ENCODE measurements at regions not wholly inside any gene's neighbourhood (a gene's known extent, or its start where the extent isn't known, plus 50 kb on each side); places are given as distances from the start of the nearest gene placed in this dataset.

DNA sequence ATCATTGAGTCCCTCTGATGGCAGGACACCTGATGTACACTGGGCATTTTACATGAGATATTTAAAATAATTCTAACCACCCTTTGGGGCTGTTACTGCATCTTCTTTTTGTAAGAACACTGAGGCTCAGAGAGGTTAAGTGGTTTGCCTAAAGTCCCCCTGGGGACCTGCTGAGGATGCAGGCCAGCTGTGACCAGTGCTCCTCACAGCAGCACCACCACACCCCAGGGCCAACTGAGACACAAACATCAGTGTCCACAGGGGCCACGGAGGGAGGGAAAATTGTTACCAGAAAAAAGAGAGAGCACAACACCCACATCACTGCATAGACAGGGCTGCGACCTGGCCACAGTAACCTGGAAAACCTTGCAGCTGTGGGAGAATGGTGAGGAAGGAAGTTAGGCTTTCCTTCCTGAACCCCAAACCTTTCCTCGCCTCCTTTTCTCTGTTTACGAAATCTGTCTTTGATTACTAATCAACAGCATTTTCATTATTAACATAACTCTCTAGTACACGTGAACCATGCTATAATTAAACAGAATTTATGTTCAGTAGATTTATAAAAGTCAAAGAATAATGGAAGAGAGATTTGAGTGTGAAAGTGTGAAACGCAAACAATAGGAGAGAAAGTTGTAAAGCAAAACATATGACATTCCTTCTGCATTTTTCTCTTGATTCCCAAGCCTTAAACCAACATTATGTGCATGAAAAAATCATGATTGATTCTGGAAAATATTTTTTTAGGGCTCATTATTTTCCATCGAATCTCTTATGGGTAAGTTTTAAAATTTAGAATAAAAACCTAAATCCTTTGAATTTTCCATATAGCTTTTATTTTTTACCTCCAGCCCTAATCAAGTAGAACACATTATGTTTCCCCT lies 228.1 kb upstream of the DAPK1 start:
- H3K79me1 ChIP-seq (ENCODE audit: low read length) = no peaks in the 10 kb centered on the region
- no peak overlapping the region for H4K8ac ChIP-seq (ENCODE audit: low read depth, low read length)
- no peak overlapping the region for H3K18ac ChIP-seq (ENCODE audit: low read length)
- no peak overlapping the region for H2AK5ac ChIP-seq (ENCODE audit: low read length)
- no CpG with 5 or more reads among the region's 7 CpGs for whole genome bisulfite sequencing (ENCODE audit: extremely low coverage, insufficient coverage, insufficient read length)
- H3K14ac ChIP-seq (ENCODE audit: low read length) = no peak overlapping the region
- no peak overlapping the region for H2BK120ac ChIP-seq (ENCODE audit: insufficient read depth, low read length, poor library complexity)
- H3K4me2 ChIP-seq (ENCODE audit: low read length) = no peak overlapping the region
- peak overlapping the region; percentile 5 for H3K9ac ChIP-seq (ENCODE audit: low read length)
- H3K4ac ChIP-seq (ENCODE audit: low read depth, low read length) = no peak overlapping the region
- H2BK5ac ChIP-seq (ENCODE audit: low read depth, low read length, poor library complexity) = no peak overlapping the region
- H4K91ac ChIP-seq (ENCODE audit: low read depth, low read length) = no peak overlapping the region
- H3K27ac ChIP-seq (ENCODE audit: low read depth, low read length) = no peak overlapping the region
- no peaks in the 10 kb centered on the region for H3K27me3 ChIP-seq (ENCODE audit: insufficient read depth, low read length)
- H3K4me3 ChIP-seq (ENCODE audit: low read depth, low read length) = no peak overlapping the region
- no peaks in the 10 kb centered on the region for H3K4me1 ChIP-seq (ENCODE audit: control insufficient read depth in 1 of 2, insufficient read depth in 2 of 2, low read length in 2 of 2)
- H3K23ac ChIP-seq (ENCODE audit: low read length) = no peak overlapping the region
- H3K9me3 ChIP-seq (ENCODE audit: insufficient read depth, low read depth, low read length) = no peaks in the 10 kb centered on the region
- no peaks in the 10 kb centered on the region for H3K36me3 ChIP-seq (ENCODE audit: control insufficient read depth in 1 of 2, insufficient read depth in 2 of 2, low read length in 2 of 2)
- no peak overlapping the region for H2AFZ ChIP-seq (ENCODE audit: insufficient read depth, low read length, poor library complexity)
- H4K12ac ChIP-seq (ENCODE audit: low read depth, low read length) = no peak overlapping the region
- no peak overlapping the region for H2BK12ac ChIP-seq (ENCODE audit: low read length)
- no peak for DNase-seq
- no peaks in the 10 kb centered on the region for H3K79me2 ChIP-seq (ENCODE audit: control insufficient read depth, insufficient read depth, low read length, poor library complexity)

DNA sequence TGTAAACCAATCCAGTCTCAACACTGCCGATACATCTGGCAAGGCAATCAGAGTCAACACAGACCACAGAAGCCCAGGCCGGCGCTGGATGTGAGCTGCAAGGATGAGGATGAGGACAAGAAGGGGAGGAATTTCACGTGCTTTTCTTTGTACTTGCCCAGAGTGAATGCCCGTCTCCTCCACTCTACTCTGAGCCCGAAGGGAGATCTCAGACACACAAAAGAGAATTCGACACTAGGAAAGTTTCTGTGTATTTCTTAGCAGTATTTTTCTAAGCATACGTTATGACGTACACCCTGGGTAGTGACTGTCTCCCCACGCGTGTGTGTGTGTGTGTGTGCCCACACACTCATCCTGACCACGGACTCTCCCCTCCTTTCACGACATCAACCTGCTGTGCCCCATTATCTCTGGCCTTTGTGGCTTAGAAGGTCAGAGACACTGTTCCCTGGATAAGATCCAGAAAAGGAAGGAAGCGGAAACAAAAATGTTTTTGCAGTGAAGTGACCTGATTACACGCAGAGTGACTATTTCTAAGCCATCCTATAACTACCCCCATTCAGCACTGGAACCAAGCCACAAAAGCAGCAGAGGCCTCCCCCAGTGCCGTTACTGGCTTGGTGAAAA lies 227.3 kb upstream of the DAPK1 start:
- H2AK5ac ChIP-seq (ENCODE audit: low read length) = no peak overlapping the region
- H4K12ac ChIP-seq (ENCODE audit: low read depth, low read length) = no peak overlapping the region
- WGBS (ENCODE audit: extremely low coverage, insufficient coverage, insufficient read length) = no CpG with 5 or more reads among the region's 16 CpGs
- H3K27ac ChIP-seq (ENCODE audit: low read depth, low read length) = no peak overlapping the region
- H3K9me3 ChIP-seq (ENCODE audit: insufficient read depth, low read depth, low read length) = peaks cover 3% of the 10 kb centered on the region
- H4K8ac ChIP-seq (ENCODE audit: low read depth, low read length) = no peak overlapping the region
- H2BK12ac ChIP-seq (ENCODE audit: low read length) = no peak overlapping the region
- H3K14ac ChIP-seq (ENCODE audit: low read length) = no peak overlapping the region
- no peak for DNase-seq
- H3K4me3 ChIP-seq (ENCODE audit: low read depth, low read length) = no peak overlapping the region
- H4K91ac ChIP-seq (ENCODE audit: low read depth, low read length) = no peak overlapping the region
- H2BK120ac ChIP-seq (ENCODE audit: insufficient read depth, low read length, poor library complexity) = no peak overlapping the region
- no peak overlapping the region for H3K9ac ChIP-seq (ENCODE audit: low read length)
- no peak overlapping the region for H3K18ac ChIP-seq (ENCODE audit: low read length)
- H3K4me1 ChIP-seq (ENCODE audit: control insufficient read depth in 1 of 2, insufficient read depth in 2 of 2, low read length in 2 of 2) = no peaks in the 10 kb centered on the region
- H3K4ac ChIP-seq (ENCODE audit: low read depth, low read length) = no peak overlapping the region
- no peak overlapping the region for H3K23ac ChIP-seq (ENCODE audit: low read length)
- no peak overlapping the region for H2BK5ac ChIP-seq (ENCODE audit: low read depth, low read length, poor library complexity)
- H3K27me3 ChIP-seq (ENCODE audit: insufficient read depth, low read length) = no peaks in the 10 kb centered on the region
- H3K36me3 ChIP-seq (ENCODE audit: control insufficient read depth in 1 of 2, insufficient read depth in 2 of 2, low read length in 2 of 2) = no peaks in the 10 kb centered on the region
- no peaks in the 10 kb centered on the region for H3K79me2 ChIP-seq (ENCODE audit: control insufficient read depth, insufficient read depth, low read length, poor library complexity)
- no peak overlapping the region for H2AFZ ChIP-seq (ENCODE audit: insufficient read depth, low read length, poor library complexity)
- H3K4me2 ChIP-seq (ENCODE audit: low read length) = no peak overlapping the region
- H3K79me1 ChIP-seq (ENCODE audit: low read length) = no peaks in the 10 kb centered on the region

DNA sequence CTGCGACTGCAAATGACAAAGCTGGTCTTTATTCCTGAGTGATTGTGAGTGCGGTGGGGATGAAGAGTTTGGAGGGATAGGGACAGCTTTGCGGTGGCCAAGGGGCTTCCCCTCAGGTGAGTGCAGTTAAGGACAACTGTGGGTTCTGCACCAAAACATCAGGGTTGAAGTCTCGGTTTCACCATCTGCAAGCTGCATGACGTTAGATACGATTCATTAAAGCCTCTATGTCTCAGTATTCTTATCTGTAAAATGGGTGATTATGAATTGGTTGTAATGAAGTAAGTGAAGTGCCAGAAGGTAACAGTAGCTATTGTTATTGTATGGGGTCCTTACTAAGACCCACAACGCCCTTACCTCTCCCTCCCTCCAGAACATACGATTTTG lies 226.8 kb upstream of the DAPK1 start:
- Histone ChIP-seq H3K36me3 (ENCODE audit: control insufficient read depth in 1 of 2, insufficient read depth in 2 of 2, low read length in 2 of 2) (no peaks in the 10 kb centered on the region), H3K27me3 (ENCODE audit: insufficient read depth, low read length) (no peaks in the 10 kb centered on the region), H2AK5ac (ENCODE audit: low read length) (no peak overlapping the region), H2BK5ac (ENCODE audit: low read depth, low read length, poor library complexity) (no peak overlapping the region), H3K4me3 (ENCODE audit: low read depth, low read length) (no peak overlapping the region), H2BK12ac (ENCODE audit: low read length) (no peak overlapping the region), H3K23ac (ENCODE audit: low read length) (no peak overlapping the region), H4K91ac (ENCODE audit: low read depth, low read length) (no peak overlapping the region), H4K8ac (ENCODE audit: low read depth, low read length) (no peak overlapping the region), H3K4ac (ENCODE audit: low read depth, low read length) (no peak overlapping the region), H4K12ac (ENCODE audit: low read depth, low read length) (no peak overlapping the region), H3K79me1 (ENCODE audit: low read length) (no peaks in the 10 kb centered on the region), H3K79me2 (ENCODE audit: control insufficient read depth, insufficient read depth, low read length, poor library complexity) (no peaks in the 10 kb centered on the region), H2BK120ac (ENCODE audit: insufficient read depth, low read length, poor library complexity) (no peak overlapping the region), H2AFZ (ENCODE audit: insufficient read depth, low read length, poor library complexity) (no peak overlapping the region), H3K27ac (ENCODE audit: low read depth, low read length) (no peak overlapping the region), H3K14ac (ENCODE audit: low read length) (no peak overlapping the region), H3K18ac (ENCODE audit: low read length) (no peak overlapping the region), H3K4me2 (ENCODE audit: low read length) (no peak overlapping the region), H3K4me1 (ENCODE audit: control insufficient read depth in 1 of 2, insufficient read depth in 2 of 2, low read length in 2 of 2) (no peaks in the 10 kb centered on the region), H3K9me3 (ENCODE audit: insufficient read depth, low read depth, low read length) (peaks cover 3% of the 10 kb centered on the region), H3K9ac (ENCODE audit: low read length) (no peak overlapping the region)
- no peak for DNase-seq
- WGBS (ENCODE audit: extremely low coverage, insufficient coverage, insufficient read length) = no CpG with 5 or more reads among the region's 8 CpGs

DNA sequence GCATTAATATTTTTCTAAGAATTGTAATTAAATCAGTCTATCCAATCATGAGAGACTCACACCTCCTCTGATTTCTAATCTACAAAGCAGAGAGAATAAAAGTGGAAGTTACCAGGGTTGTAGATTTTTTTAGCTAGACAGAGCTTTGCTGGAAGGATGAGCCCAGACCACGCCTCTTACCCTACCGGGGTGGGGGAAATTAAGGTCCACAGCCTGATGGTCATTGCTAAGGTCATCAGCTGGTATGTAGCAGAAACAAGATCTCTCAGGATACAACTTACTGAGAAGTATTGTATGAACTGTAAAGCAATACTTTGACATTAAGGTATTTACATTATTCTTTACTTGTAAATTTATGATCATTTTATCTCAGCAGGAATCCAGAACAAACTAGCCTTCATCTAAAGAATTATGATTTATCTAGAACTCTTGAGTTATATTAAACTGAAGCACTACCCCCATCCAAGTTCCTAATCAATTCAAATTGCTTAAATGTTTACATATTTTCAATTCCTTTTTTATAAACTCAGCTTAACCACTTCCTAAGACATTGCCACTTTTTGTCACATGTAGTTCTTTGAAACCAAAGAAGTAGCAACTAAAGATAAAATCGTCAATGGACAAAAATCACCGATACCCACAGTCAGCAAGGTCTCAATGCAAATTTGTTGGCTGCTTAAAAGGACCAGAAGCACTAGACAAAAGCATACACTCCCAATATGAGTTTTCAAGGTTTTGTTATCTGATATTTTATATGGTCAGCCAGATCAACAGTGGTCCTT lies 225.8 kb upstream of the DAPK1 start:
- Histone ChIP-seq H3K36me3 (ENCODE audit: control insufficient read depth in 1 of 2, insufficient read depth in 2 of 2, low read length in 2 of 2) (no peaks in the 10 kb centered on the region), H3K14ac (ENCODE audit: low read length) (no peak overlapping the region)
- WGBS (ENCODE audit: extremely low coverage, insufficient coverage, insufficient read length) = no CpG with 5 or more reads among the region's 4 CpGs

More for the DNA sequence above, 225.8 kb upstream of the DAPK1 start:
- Histone ChIP-seq H2AFZ (ENCODE audit: insufficient read depth, low read length, poor library complexity) (no peak overlapping the region), H3K4me1 (ENCODE audit: control insufficient read depth in 1 of 2, insufficient read depth in 2 of 2, low read length in 2 of 2) (peaks cover 0 to 1% of the 10 kb centered on the region in 2 experiments), H3K4me2 (ENCODE audit: low read length) (no peak overlapping the region), H3K9me3 (ENCODE audit: insufficient read depth, low read depth, low read length) (peaks cover 3% of the 10 kb centered on the region), H3K79me2 (ENCODE audit: control insufficient read depth, insufficient read depth, low read length, poor library complexity) (no peaks in the 10 kb centered on the region), H2BK12ac (ENCODE audit: low read length) (no peak overlapping the region), H3K4me3 (ENCODE audit: low read depth, low read length) (no peak overlapping the region), H4K12ac (ENCODE audit: low read depth, low read length) (no peak overlapping the region), H4K8ac (ENCODE audit: low read depth, low read length) (no peak overlapping the region), H3K27ac (ENCODE audit: low read depth, low read length) (no peak overlapping the region), H3K9ac (ENCODE audit: low read length) (no peak overlapping the region), H3K18ac (ENCODE audit: low read length) (no peak overlapping the region), H4K91ac (ENCODE audit: low read depth, low read length) (no peak overlapping the region), H2BK5ac (ENCODE audit: low read depth, low read length, poor library complexity) (no peak overlapping the region), H2BK120ac (ENCODE audit: insufficient read depth, low read length, poor library complexity) (no peak overlapping the region), H2AK5ac (ENCODE audit: low read length) (no peak overlapping the region), H3K79me1 (ENCODE audit: low read length) (no peaks in the 10 kb centered on the region), H3K27me3 (ENCODE audit: insufficient read depth, low read length) (no peaks in the 10 kb centered on the region), H3K4ac (ENCODE audit: low read depth, low read length) (no peak overlapping the region), H3K23ac (ENCODE audit: low read length) (no peak overlapping the region)
- DNase-seq = no peak
